ENCODE measurements at regions not wholly inside any gene's neighbourhood (a gene's known extent, or its start where the extent isn't known, plus 50 kb on each side); places are given as distances from the start of the nearest gene placed in this dataset.

DNA sequence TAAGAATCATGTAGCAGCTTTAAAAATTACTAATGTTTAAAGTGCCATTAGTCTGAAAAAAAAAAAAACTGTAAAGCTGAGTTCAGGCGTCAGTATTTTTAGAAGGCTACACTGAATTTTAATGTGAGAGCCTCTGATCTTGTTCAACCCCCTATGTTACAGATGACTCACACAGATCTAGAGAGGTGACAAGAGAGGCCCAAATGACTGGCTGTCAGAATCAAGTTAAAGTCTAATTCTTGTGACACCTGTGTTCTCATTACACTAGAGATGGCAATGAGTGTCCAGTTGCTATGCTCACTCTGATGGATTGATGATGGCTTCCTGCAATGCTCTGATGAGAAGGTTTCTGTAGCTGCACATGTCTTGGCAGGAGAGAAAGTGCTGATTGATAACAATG, 203.5 kb upstream of the OBI1 start:
- TF ChIP-seq, protein P1, sequence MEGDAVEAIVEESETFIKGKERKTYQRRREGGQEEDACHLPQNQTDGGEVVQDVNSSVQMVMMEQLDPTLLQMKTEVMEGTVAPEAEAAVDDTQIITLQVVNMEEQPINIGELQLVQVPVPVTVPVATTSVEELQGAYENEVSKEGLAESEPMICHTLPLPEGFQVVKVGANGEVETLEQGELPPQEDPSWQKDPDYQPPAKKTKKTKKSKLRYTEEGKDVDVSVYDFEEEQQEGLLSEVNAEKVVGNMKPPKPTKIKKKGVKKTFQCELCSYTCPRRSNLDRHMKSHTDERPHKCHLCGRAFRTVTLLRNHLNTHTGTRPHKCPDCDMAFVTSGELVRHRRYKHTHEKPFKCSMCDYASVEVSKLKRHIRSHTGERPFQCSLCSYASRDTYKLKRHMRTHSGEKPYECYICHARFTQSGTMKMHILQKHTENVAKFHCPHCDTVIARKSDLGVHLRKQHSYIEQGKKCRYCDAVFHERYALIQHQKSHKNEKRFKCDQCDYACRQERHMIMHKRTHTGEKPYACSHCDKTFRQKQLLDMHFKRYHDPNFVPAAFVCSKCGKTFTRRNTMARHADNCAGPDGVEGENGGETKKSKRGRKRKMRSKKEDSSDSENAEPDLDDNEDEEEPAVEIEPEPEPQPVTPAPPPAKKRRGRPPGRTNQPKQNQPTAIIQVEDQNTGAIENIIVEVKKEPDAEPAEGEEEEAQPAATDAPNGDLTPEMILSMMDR (IDR thresholded peaks at IDR 0.05; ENCODE audit: low read depth, low read length, poor library complexity, severe bottlenecking) = no peak
- no peak for TF ChIP-seq EZH2phosphoT487 (IDR thresholded peaks at IDR 0.05; ENCODE audit: borderline replicate concordance, low read length)
